Activated naive CD8-positive, alpha-beta T cell treated with anti-CD3 and anti-CD28 coated beads, Interleukin-2, amount 10 ng/mL, durations not matched to agents 7 days and 5 days (primary cell): ENCODE measurements at regions not wholly inside any gene's neighbourhood (a gene's known extent, or its start where the extent isn't known, plus 50 kb on each side); places are given as distances from the start of the nearest gene placed in this dataset.
A peak's percentile ranks its signal among the peaks of the same experiment; 100 is the strongest.

Source experiments
- ATAC-seq: fragments of 150-1000 bp; cut with Tn5 transposase; one replicate; pipeline ENCODE4 v1.10.0; 2021; ENCODE audit warnings: low read depth, moderate library complexity
- POLR2A ChIA-PET: fragments of 350-600 bp; sonication (Branson Sonifier 250); formaldehyde crosslinking; loops from one replicate; lab custom pipeline; 2021; ENCODE audit warnings: antibody characterized with exemption; lab: Charles Lee
- DNase-seq: peaks from one replicate; pipeline ENCODE4 v3.0.0; 2021
- H3K27ac Mint-ChIP-seq: one replicate; pipeline ENCODE4 v1.8.0; 2022; ENCODE audit warnings: mild to moderate bottlenecking, mixed read lengths
- H3K27me3 Mint-ChIP-seq: one replicate; pipeline ENCODE4 v1.8.0; 2022; ENCODE audit warnings: mild to moderate bottlenecking, moderate library complexity, mixed read lengths
- H3K36me3 Mint-ChIP-seq: one replicate; pipeline ENCODE4 v1.8.0; 2021; ENCODE audit warnings: mild to moderate bottlenecking, mixed read lengths
- H3K4me1 Mint-ChIP-seq: one replicate; pipeline ENCODE4 v1.8.0; 2021; ENCODE audit warnings: mixed read lengths
- H3K4me3 Mint-ChIP-seq: one replicate; pipeline ENCODE4 v1.8.0; 2022; ENCODE audit warnings: mild to moderate bottlenecking, moderate library complexity, mixed read lengths
- H3K9me3 Mint-ChIP-seq: one replicate; pipeline ENCODE4 v1.8.0; 2021; ENCODE audit warnings: mixed read lengths

DNA sequence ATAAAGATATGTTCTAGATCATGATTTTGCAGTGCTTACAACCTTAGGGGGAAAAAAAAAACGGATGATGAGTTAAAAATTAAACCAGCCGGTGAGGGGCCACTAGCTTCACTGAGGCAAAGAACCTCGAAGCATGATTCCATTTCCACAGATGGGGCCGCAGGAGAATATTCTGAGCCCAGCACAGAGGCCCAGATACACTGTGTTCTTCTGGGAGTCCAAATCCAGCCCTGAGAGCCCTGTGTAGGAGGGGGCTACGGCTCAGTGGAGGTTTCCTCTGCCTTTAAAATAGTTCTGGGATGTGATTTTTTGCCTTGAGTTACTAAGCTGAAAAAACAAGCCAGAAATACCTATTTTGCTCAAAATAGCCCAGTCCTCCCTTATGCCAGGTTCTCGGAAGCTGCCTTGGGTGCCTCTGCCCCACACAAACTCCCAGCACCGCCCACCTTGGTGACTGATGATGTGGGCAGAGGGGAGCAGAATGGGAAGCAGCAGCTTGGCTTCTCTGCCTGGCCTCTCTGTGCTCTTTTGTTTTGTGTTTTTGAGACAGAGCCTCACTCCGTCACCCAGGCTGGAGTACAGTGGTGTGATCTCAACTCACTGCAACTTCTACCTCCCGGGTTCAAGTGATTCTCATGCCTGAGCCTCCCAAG, 105.4 kb upstream of the BCL2L14 start:
- H3K27me3 Mint-ChIP-seq, result peaks cover 6% of the 10 kb centered on the region
- H3K4me3 Mint-ChIP-seq, result no peak overlapping the region
- H3K4me1 Mint-ChIP-seq, result peaks cover 8% of the 10 kb centered on the region
- ATAC-seq (no peak), DNase-seq (no peak)
- H3K36me3 Mint-ChIP-seq, result peaks cover 1% of the 10 kb centered on the region
- POLR2A ChIA-PET, result no interaction called here
- peaks cover 2% of the 10 kb centered on the region for H3K9me3 Mint-ChIP-seq
- no peak overlapping the region for H3K27ac Mint-ChIP-seq

DNA sequence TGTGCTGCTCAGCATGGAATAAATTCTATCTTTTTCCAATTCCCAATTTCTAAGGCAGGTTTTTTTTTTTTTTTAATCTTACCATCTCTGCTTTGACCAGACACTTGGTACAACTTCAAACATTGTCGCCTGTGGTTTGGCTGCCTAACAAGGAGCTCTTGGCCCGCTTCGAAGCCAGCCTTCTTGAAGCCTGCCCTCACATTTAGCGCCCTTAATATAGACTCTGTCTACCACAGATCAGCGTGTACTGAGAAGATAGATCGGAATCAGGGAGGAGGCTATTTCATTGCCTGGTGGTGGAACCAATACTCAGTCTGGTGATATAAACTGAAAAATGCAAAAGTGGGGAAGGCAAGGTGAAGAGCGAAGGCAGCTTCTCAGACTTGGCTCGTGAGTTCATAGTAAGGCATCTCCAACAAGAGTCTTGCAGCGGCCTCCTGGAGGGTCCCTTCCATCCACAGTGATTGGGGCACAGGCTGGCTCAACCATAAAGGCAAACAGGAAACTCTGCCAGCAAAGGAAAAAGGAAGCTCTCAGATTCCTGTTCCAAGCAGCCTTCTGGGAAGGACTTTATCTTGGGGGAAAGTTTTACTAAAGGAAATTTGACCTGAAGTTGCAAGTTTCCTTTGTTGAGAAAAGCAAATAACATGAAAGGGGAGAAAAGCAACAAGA, 103.2 kb upstream of the BCL2L14 start:
- Mint-ChIP-seq H3K36me3 (peaks cover 5% of the 10 kb centered on the region), H3K4me1 (peaks cover 8% of the 10 kb centered on the region), H3K27me3 (peaks cover 6% of the 10 kb centered on the region), H3K9me3 (peaks cover 2% of the 10 kb centered on the region), H3K4me3 (no peak overlapping the region), H3K27ac (no peak overlapping the region)
- POLR2A ChIA-PET, result no interaction called here
- DNase-seq (no peak), ATAC-seq (no peak)

DNA sequence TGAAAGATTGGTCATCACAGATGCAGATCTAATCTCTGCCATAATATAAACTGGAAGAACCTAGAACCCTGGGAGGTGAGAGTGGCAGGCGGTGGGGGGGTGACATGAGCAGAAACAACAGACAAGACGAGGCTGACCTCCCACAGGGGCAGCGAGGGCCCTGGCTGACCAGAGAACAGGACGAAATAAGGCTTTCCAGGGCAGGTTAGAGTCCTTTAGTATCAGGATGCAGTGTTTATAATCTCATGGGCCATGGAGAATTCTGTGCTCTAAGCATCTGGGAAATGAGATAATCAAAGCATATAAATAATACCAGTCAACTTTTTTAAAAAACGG, 102.7 kb upstream of the BCL2L14 start:
- Mint-ChIP-seq H3K36me3 (peaks cover 5% of the 10 kb centered on the region), H3K9me3 (peaks cover 1% of the 10 kb centered on the region), H3K27ac (no peak overlapping the region), H3K27me3 (peaks cover 6% of the 10 kb centered on the region), H3K4me1 (peaks cover 8% of the 10 kb centered on the region), H3K4me3 (no peak overlapping the region)
- DNase-seq, result no peak
- ATAC-seq, result no peak
- POLR2A ChIA-PET, result no interaction called here

DNA sequence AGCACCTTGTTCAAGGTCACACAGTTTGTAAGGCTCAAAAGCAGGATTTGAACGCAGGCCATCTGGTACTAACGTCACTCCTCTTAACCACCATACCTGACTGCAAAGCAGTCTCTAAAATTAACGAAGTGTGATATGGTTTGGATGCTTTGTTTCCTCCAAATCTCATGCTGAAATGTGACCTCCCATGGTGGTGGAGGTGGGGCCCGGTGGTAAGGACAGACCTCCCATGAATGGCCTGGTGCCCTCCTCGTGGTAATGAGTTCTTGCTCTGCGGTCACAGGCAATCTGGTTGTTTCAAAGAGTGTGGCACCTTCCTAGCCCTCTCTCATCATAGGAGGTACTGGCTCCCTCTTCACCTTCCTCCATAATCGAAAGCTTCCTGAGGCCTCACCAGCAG, 102.2 kb upstream of the BCL2L14 start:
- ATAC-seq (no peak), DNase-seq (no peak)
- Mint-ChIP-seq H3K36me3 (peaks cover 5% of the 10 kb centered on the region), H3K27ac (peak overlapping the region; percentile 28), H3K9me3 (peaks cover 1% of the 10 kb centered on the region), H3K27me3 (peaks cover 6% of the 10 kb centered on the region), H3K4me3 (no peak overlapping the region), H3K4me1 (peaks cover 8% of the 10 kb centered on the region)
- POLR2A ChIA-PET, result no interaction called here

DNA sequence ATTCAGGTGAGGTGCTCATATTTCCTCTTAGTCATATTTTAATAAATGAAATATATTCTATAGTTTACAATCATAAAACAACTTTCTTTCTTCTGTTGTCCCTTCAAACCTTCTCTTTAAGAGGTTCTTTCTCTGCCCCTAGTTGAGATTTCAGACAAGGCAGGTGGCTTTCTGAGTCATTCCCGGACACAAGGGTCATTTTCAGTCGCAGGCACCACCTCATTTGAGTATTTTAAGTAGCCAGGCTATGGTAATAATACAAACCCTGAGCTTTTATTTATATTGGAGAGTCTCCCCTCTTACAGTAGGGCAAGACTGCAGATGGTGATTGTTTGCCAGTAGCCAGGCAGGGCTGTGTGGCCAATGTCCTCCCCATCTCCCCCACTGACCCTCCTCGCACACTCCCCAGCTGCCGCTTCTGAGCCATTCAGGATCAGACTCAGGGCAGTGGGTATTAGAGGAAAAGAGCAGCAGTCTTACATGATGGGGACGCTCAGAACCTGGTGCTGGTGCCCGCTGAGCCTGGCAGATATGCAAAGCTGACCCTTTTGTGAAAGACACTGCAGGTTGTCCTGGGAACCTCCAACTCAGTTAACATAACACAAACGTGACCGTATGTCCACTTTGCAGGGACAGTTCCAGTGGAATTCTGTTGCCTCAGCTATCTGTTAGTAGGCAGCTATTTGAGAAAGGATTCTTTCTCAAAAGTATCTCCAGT, 101.1 kb upstream of the BCL2L14 start:
- no peak overlapping the region for H3K4me3 Mint-ChIP-seq
- H3K27me3 Mint-ChIP-seq, result peaks cover 9% of the 10 kb centered on the region
- peaks cover 4% of the 10 kb centered on the region for H3K9me3 Mint-ChIP-seq
- POLR2A ChIA-PET, result no interaction called here
- DNase-seq (no peak), ATAC-seq (no peak)
- no peak overlapping the region for H3K27ac Mint-ChIP-seq
- H3K4me1 Mint-ChIP-seq, result peaks cover 8% of the 10 kb centered on the region
- H3K36me3 Mint-ChIP-seq, result peaks cover 5% of the 10 kb centered on the region

DNA sequence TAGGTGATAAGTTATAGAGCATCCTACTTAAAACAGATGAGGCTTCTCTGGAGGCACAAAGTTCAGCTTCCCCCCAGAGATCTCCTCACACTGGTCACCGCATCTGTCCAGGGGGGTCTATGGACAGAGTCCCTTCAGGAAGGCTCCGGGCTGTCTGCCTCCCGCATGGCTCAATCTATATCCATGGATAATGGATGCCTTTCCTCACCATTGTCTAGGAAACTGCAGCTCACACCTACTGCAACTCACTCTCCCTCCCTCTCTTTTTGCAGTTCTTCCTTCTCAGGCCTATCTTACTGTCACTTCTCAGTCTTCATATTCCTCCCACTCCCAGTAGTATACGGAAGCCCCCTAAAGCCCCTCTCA, 100.6 kb upstream of the BCL2L14 start:
- ATAC-seq (no peak), DNase-seq (no peak)
- Mint-ChIP-seq H3K36me3 (peaks cover 5% of the 10 kb centered on the region), H3K4me1 (peaks cover 8% of the 10 kb centered on the region), H3K27ac (peak overlapping the region; percentile 11), H3K4me3 (no peak overlapping the region), H3K9me3 (peaks cover 4% of the 10 kb centered on the region), H3K27me3 (peaks cover 7% of the 10 kb centered on the region)
- POLR2A ChIA-PET, result no interaction called here

DNA sequence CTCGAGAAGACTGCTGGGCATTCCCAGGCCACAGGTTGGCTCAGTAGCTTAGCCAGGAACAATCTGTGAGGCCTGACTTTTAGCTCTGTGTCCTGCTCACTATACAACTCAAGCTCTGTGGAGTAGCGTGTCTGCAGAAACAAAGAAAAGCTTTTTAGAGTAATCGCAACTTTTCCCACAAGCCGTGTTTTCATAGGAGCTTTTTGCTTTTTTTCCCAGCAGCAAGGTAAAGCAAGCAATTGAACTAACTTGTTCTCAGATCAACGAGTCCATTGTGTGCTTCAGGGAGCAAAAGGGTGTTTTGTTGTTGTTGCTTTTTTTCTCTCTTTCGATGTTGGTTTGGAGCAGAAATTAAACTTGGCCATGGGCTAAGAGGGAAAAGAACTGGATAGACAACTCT, 97.3 kb upstream of the BCL2L14 start:
- ATAC-seq (no peak), DNase-seq (no peak)
- Mint-ChIP-seq H3K27ac (no peak overlapping the region), H3K36me3 (peaks cover 5% of the 10 kb centered on the region), H3K4me1 (peaks cover 3% of the 10 kb centered on the region), H3K27me3 (peaks cover 7% of the 10 kb centered on the region), H3K4me3 (no peak overlapping the region), H3K9me3 (peaks cover 3% of the 10 kb centered on the region)
- POLR2A ChIA-PET, result no interaction called here

DNA sequence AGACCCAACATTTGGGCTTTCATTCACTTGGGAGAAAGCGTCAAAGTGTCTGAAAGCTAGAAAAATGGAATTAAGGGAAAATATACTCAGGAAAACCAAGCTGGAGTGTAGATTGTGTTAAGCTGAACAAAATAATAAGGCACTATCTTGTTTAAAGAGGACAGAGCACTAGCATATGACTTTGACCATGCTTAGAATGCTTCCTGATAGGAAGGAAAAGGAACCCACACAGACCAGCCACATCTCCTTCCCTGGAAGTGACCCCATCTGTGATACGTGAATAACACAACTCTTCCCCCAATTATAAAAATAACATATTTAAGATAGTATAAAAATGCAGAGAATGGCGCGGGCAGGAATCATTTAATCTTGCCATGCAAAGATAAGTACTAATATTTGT, 94.7 kb upstream of the BCL2L14 start:
- Mint-ChIP-seq H3K4me1 (peaks cover 13% of the 10 kb centered on the region), H3K27me3 (peaks cover 3% of the 10 kb centered on the region), H3K36me3 (peaks cover 7% of the 10 kb centered on the region), H3K9me3 (peaks cover 3% of the 10 kb centered on the region), H3K27ac (no peak overlapping the region), H3K4me3 (no peak overlapping the region)
- DNase-seq, result no peak
- no peak for ATAC-seq
- POLR2A ChIA-PET, result no interaction called here

DNA sequence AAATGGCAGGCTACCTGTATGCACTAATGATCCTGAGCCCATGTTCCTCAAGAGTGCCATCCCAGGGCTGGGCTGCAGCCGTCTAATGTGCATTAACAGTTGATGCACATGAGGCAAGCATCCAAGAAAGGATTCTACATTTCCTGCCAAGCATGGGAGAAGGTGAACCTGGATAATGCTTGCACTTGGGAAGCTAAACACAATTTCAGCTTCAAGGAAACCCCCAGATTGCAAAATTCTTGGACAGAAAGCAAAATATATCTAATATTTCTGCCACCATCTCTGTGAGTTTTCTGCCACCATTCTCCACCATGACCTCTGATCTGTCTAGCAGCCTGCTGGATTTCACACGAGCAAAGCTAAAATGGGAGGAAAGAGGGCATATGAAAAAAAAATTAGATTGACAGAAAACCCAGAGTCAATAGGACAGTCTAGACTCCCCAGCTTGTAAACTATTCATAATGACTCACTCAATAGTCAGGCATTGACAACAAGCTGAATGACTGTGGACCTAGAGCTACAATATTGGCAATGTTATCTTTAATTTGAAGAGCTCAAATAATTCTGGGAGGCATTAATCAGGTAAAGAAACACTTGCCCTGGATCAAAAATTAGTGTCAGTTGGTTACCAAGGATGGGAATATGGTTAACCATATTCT, 91.9 kb upstream of the BCL2L14 start:
- POLR2A ChIA-PET, result interaction anchor here (1.1 kb wide), 1 partner anchor 433 kb away, joined by 4 read pairs; no protein-coding TSS in a partner anchor
- H3K9me3 Mint-ChIP-seq, result peaks cover 9% of the 10 kb centered on the region
- peaks cover 32% of the 10 kb centered on the region for H3K4me1 Mint-ChIP-seq
- H3K36me3 Mint-ChIP-seq, result peaks cover 26% of the 10 kb centered on the region
- H3K27ac Mint-ChIP-seq, result no peak overlapping the region
- ATAC-seq (no peak), DNase-seq (no peak)
- H3K4me3 Mint-ChIP-seq, result no peak overlapping the region
- H3K27me3 Mint-ChIP-seq, result peaks cover 5% of the 10 kb centered on the region

DNA sequence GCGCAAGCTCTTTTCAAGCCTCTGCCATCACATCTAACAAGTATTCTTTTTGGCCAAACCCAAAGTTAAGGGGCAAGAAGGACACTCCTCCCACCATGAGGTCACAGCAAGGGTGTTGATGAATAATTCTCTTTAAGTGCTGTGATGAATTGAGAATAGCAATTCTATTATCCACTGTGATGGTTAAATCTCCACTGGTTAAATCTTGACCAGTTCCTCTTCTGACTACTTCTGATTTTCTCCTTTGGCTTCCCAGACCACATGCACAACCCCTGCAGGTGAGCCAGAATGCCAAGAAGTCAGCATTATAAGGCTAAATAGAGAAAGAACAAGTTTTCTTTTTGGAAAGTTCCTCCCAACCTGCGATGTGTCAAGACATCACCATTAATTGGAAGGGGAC, 90.6 kb upstream of the BCL2L14 start:
- POLR2A ChIA-PET, result no interaction called here
- Mint-ChIP-seq H3K9me3 (peaks cover 9% of the 10 kb centered on the region), H3K27ac (peak overlapping the region; percentile 68), H3K4me1 (peaks cover 32% of the 10 kb centered on the region), H3K4me3 (peak overlapping the region; percentile 25), H3K36me3 (peaks cover 26% of the 10 kb centered on the region), H3K27me3 (peaks cover 5% of the 10 kb centered on the region)
- no peak for ATAC-seq
- DNase-seq, result no peak

DNA sequence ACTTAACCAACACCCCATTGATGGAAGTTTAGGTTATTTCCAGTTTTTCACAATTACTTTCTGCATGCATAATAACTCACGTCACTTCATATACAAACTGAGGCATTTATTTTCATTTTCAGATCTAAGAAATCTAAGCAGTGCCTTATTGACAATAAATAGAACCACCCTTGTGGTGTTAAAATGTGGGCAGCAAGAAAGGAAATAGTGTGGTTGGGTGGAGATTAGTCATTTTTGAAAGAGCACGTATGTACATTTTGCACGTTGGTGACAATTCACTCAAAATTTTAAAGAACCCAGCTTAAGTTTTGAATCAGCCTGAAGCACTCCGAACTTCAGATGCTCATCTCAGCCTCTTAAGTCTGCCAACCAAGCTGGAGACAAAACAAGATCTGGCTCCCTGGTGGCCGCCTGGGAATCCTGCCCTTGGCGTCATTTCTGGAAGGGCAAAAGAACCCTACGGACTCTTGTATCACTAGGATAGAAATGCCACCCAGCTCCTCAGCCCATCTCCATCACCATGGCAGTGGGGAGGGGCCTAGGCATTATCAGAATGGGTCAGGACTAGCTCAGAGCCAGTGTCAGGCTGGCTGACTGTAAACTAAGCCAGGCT, 89.5 kb upstream of the BCL2L14 start:
- DNase-seq (peak; percentile 52), ATAC-seq (peak; percentile 89)
- peaks cover 5% of the 10 kb centered on the region for H3K27me3 Mint-ChIP-seq
- H3K36me3 Mint-ChIP-seq, result peaks cover 27% of the 10 kb centered on the region
- H3K27ac Mint-ChIP-seq, result peak overlapping the region; percentile 90
- peaks cover 11% of the 10 kb centered on the region for H3K9me3 Mint-ChIP-seq
- peaks cover 32% of the 10 kb centered on the region for H3K4me1 Mint-ChIP-seq
- POLR2A ChIA-PET, result interaction anchor here (0.6 to 2.1 kb wide), 7 partner anchors 9 to 1575 kb away, joined by 3 to 16 read pairs (median 3); partner anchors contain the start of gene BORCS5
- peak overlapping the region; percentile 58 for H3K4me3 Mint-ChIP-seq

DNA sequence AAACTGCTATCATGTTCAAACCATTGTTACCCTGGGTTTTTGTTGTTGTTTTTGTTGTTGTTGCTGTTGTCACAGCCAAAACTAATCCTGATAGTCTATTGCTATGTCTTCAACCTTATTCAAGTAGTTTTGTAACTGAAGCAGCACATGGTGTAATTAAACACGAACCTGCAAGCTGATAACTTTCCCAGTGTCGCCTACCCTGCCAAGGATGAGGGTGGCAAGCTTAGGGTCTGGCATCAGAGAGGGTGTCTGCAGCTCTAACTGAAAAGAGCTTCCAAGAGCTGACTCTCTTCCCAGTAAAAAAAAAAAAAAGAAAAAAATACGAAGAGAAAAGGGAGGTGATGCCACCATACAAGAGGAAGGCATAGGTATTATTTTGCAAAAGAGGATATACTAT, 86.3 kb upstream of the BCL2L14 start:
- peaks cover 16% of the 10 kb centered on the region for H3K9me3 Mint-ChIP-seq
- DNase-seq, result no peak
- POLR2A ChIA-PET, result no interaction called here
- H3K27ac Mint-ChIP-seq, result no peak overlapping the region
- no peak for ATAC-seq
- H3K4me1 Mint-ChIP-seq, result peaks cover 30% of the 10 kb centered on the region
- H3K27me3 Mint-ChIP-seq, result peaks cover 5% of the 10 kb centered on the region
- peaks cover 29% of the 10 kb centered on the region for H3K36me3 Mint-ChIP-seq
- H3K4me3 Mint-ChIP-seq, result no peak overlapping the region

DNA sequence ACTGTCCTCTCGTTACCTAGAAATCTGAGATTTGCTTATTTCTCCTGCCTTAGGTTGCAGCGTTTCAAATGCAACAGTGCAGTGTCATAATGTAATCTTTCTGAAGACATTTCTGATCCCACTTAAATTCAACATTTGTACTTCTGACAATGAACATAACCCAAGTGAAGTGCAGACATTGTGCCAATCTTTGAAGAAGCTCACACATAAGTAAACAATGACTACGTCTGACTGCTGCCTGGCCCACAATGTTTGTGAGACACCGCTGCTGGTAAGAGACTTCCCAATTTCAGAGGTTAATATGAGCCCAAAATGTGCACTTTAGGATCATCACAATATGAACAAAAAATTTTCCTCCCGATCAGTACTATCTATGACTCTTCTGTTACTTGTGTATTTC, 84.6 kb upstream of the BCL2L14 start:
- Mint-ChIP-seq H3K9me3 (peaks cover 16% of the 10 kb centered on the region), H3K27ac (no peak overlapping the region), H3K36me3 (peaks cover 27% of the 10 kb centered on the region), H3K27me3 (peaks cover 5% of the 10 kb centered on the region), H3K4me3 (no peak overlapping the region), H3K4me1 (peaks cover 17% of the 10 kb centered on the region)
- ATAC-seq, result no peak
- POLR2A ChIA-PET, result no interaction called here
- DNase-seq, result no peak
